ENCODE measurements at regions not wholly inside any gene's neighbourhood (a gene's known extent, or its start where the extent isn't known, plus 50 kb on each side); places are given as distances from the start of the nearest gene placed in this dataset.

GRCh38 chr2:150627526-150627925 is 140.1 kb upstream of the RND3 start:
- H2BK15ac ChIP-seq (ENCODE audit: low read depth, low read length): no peak overlapping the region
- no peak overlapping the region for H2AK5ac ChIP-seq (ENCODE audit: insufficient read length, low read length)
- H3K27ac Mint-ChIP-seq: no peak overlapping the region
- H2AFZ ChIP-seq (ENCODE audit: low read length): no peak overlapping the region
- no peak overlapping the region for H4K91ac ChIP-seq (ENCODE audit: insufficient read length, low read depth, low read length)
- H2BK20ac ChIP-seq (ENCODE audit: low read depth, low read length, poor library complexity, severe bottlenecking): no peak overlapping the region
- no peak overlapping the region for H3K9ac ChIP-seq (ENCODE audit: extremely low read depth, insufficient read length, low read length)
- H3K23me2 ChIP-seq (ENCODE audit: insufficient read length, low read depth, low read length, poor library complexity, severe bottlenecking): no peaks in the 10 kb centered on the region
- TF ChIP-seq CTCF (conservative IDR thresholded peaks at IDR 0.05): no peak
- H3K4me3 Mint-ChIP-seq: no peak overlapping the region
- H3K4me2 ChIP-seq (ENCODE audit: insufficient read depth, insufficient read length, low read length): no peak overlapping the region
- no peak overlapping the region for H2BK5ac ChIP-seq (ENCODE audit: insufficient read length, low read length)
- H3K27me3 Mint-ChIP-seq (ENCODE audit: low read depth): no peaks in the 10 kb centered on the region
- peaks cover 0 to 7% (median 0%) of the 10 kb centered on the region in 3 experiments; a peak in 3 of 7 replicates for H3K36me3 Mint-ChIP-seq (ENCODE audit: insufficient read depth in 1 of 3, low read depth in 3 of 3)
- no peak overlapping the region for H3K27ac ChIP-seq (ENCODE audit: insufficient read length, low read depth, low read length)
- H4K5ac ChIP-seq (ENCODE audit: insufficient read length, low read depth, low read length): no peak overlapping the region
- H3K4me1 ChIP-seq (ENCODE audit: insufficient read depth, low read length): no peaks in the 10 kb centered on the region
- H2BK120ac ChIP-seq (ENCODE audit: low read depth, low read length, poor library complexity, severe bottlenecking): no peak overlapping the region
- H4K8ac ChIP-seq (replicated peaks; ENCODE audit: insufficient read length, low read depth, low read length): no peak overlapping the region
- no peak overlapping the region for H2BK12ac ChIP-seq (ENCODE audit: insufficient read length, low read depth, low read length)
- no peaks in the 10 kb centered on the region for H3K79me2 ChIP-seq (ENCODE audit: insufficient read depth, low read length)
- H3K18ac ChIP-seq (ENCODE audit: insufficient read length, low read depth, low read length): no peak overlapping the region
- H3K4me1 Mint-ChIP-seq: peaks cover 0 to 13% of the 10 kb centered on the region in 2 experiments; a peak in 2 of 4 replicates
- peaks cover 0 to 10% of the 10 kb centered on the region in 2 experiments; a peak in 2 of 5 replicates for H3K9me3 Mint-ChIP-seq
- DNase-seq: no peak
- no peak overlapping the region for H3T11ph ChIP-seq (ENCODE audit: low read length)
- H3K56ac ChIP-seq (ENCODE audit: insufficient read length, low read depth, low read length): no peak overlapping the region
- H3K9me3 ChIP-seq (ENCODE audit: control insufficient read depth, low read depth, low read length): no peaks in the 10 kb centered on the region
- H3K23ac ChIP-seq (ENCODE audit: insufficient read length, low read depth, low read length): no peak overlapping the region
- no peaks in the 10 kb centered on the region for H3K27me3 ChIP-seq (ENCODE audit: insufficient read depth, low read length)
- H3K79me1 ChIP-seq (ENCODE audit: insufficient read depth, low read depth, low read length, poor library complexity, severe bottlenecking): no peaks in the 10 kb centered on the region
- no peaks in the 10 kb centered on the region for H4K20me1 ChIP-seq (ENCODE audit: control insufficient read depth, insufficient read depth, insufficient read length)
- no peak overlapping the region for H3K14ac ChIP-seq (ENCODE audit: insufficient read depth, low read length)
- no peak overlapping the region for H3K4ac ChIP-seq (ENCODE audit: low read depth, low read length)

Measured in H9 (cell line).